Right ventricle myocardium inferior (tissue), 1 donor: ENCODE measurements at regions not wholly inside any gene's neighbourhood (a gene's known extent, or its start where the extent isn't known, plus 50 kb on each side); places are given as distances from the start of the nearest gene placed in this dataset.

Experiments used
- ATAC-seq: fragments of 200-7000 bp; cut with Tn5 transposase; one replicate; pipeline ENCODE4 v1.9.1; 2020; ENCODE audit warnings: mild to moderate bottlenecking, moderate library complexity
- DNase-seq: peaks from one replicate; pipeline ENCODE4 v3.0.0; 2021; ENCODE audit errors: missing footprints
- intact Hi-C: fragments of 100-400 bp; cut with DNase I; formaldehyde crosslinking; loops from one replicate; pipeline ENCODE4 v1.11.0; 2022
- donor health status: DM: no; HTN: yes; CAD: no; lungs with severe emphysema.

DNA sequence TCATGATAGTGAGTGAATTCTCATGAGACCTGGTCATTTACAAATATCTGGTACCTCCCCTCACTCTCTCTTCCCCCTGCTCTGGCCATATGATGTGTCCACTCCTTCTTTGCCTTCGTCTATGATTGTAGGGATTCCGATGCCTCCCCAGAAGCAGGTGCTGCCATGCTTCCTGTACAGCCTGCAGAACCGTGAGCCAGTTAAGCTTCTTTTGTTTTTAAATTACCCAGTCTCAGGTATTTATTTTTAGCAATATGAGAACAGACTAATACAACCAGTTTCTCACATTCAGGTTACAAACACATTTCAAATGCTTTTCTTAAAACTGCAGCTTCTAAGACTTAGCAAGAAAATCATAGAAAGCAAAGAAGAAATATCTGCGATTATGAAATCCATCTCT is 321.2 kb upstream of the CDH7 start:
- DNase-seq (no peak), ATAC-seq (no peak)
- intact Hi-C loops, result no loop called here

DNA sequence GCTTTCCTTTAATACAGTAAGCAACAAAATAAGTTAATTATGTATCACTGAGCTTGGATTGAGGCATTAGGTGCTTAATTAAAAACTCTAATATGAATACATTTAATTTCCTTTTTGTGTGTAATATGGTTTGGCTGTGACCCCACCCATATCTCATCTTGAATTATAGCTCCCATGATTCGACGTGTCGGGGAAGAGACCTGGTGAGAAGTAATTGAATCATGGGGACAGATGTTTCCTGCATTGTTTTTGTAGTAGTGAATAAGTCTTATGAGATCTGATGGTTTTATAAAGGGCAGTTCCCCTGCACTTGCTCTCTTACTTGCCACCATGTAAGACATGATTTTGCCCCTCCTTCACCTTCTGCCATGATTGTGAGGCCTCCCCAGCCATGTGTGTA is 325.4 kb upstream of the CDH7 start:
- ATAC-seq (no peak), DNase-seq (no peak)
- intact Hi-C loops, result no loop called here

DNA sequence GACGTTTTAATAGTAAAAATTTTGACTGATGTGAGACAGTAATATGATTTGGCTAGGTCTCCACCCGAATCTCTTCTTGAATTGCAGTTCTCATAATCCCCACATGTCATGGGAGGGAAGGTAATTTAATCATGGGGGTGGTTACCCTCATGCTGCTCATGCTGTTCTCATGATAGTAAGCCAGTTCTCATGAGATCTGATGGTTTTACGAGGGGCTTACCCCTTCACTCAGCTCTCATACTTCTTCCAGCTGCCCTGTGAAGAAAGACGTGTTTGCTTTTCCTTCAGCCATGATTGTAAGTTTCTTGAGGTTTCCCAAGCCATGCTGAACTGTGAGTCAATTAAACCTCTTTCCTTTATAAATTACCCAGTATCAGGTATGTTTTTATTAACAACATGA is 327.0 kb upstream of the CDH7 start:
- intact Hi-C loops, result no loop called here

DNA sequence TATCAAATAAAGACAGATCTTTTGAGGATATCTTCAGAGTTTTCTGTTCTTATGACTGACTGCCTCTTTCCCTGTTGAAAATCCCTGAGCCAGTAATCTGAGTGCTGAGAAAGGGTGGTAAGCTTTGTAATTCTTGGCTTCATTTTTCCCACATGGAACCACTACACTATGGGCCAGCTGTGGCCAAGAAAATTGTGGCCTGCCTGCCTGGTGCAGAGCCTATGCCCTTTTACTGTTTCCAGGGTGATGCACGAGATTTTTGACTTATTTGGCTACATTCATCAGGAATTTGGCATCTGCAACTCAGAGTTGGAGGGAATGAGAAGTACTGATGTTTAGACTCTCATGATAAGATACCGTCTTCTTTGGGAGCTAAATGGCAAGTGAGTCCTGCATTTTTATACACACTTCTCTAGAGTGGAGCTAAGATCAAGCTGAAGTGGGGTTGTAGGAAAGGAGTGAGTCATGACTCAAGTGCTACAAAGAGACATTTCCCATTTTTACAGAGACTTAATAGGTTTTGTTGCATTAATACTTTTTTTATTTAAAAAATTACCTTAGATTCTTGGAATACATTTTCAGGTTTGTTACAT is 328.2 kb upstream of the CDH7 start:
- ATAC-seq (peak; percentile 72), DNase-seq (no peak)
- intact Hi-C loops, result no loop called here

More for the DNA sequence above, 327.0 kb upstream of the CDH7 start:
- no peak for DNase-seq
- no peak for ATAC-seq

DNA sequence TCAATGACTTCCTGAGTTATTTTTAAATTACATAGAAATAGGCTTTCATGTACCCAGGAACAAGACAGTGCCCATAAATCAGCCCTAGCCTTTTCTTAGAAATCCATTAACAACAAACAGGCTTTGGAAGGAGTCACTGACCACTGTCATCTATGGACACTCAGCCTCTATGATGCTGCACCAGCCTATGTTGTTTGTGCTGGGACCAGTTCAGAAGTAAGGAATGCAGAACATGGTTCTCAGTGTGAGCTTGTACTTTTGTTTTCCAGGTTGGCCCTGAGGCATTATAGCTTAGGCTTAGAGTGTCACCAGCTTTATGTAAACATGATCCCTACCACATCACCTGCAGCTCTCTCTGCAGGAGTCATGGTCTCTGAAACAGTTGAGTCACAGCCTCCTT is 335.7 kb upstream of the CDH7 start:
- DNase-seq, result no peak
- intact Hi-C loops, result no loop called here
- ATAC-seq, result no peak

DNA sequence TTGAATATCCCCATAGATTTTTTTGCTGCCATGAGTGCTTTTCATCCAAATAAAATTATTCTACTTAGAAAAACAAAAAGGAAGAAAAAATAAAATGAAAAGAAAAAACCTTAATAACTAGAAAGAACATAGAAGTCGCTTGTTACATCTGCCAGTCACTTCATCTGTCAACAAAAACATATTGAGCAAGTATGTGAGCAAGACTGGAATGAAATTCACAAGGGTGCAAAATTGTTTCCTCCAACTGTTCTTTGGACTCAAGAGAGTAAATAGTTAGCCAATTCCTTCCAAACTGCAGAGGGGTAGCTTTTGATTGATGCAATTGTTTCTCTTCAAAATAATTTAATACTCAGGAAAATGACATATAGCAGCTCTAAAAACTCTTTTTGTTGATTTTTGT is 336.3 kb upstream of the CDH7 start:
- intact Hi-C loops, result no loop called here
- ATAC-seq, result no peak
- DNase-seq, result no peak

DNA sequence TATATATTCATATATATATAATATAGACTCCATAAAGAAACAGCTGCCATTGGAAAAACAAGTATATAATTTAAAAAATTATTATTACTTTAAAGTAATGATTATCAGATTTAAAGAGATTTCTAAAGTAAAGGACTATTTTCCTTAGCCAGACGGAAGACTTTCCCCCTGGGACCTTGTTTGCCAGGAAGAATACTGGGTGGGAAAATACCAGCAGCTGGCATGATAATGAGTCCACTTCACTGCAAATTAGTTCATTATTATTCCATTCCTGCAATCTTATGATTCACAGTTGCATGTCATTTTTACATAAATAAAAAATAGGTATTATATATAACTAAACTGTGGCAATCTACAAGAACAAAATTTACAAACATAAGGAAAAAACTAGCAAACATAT is 339.8 kb upstream of the CDH7 start:
- intact Hi-C loops, result no loop called here
- ATAC-seq (no peak), DNase-seq (no peak)

DNA sequence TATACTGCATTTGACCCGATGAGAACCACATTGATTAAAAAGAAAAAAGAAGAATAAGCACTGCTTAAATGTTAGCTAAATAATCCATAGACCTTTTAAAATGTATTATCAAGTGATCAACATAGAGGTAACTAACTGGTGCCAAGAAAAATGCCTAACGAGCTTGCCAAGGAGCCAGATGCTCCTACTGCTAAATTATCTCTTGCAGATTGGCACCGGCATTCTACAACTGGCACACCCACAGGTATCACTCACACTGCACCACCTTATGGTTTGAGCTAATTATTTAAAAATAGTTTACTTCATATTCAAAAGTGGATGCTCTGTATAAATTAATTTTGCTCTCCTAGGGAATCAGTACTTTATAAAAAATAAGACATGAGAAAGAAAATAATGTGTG is 341.6 kb upstream of the CDH7 start:
- ATAC-seq (no peak), DNase-seq (no peak)
- intact Hi-C loops, result no loop called here

DNA sequence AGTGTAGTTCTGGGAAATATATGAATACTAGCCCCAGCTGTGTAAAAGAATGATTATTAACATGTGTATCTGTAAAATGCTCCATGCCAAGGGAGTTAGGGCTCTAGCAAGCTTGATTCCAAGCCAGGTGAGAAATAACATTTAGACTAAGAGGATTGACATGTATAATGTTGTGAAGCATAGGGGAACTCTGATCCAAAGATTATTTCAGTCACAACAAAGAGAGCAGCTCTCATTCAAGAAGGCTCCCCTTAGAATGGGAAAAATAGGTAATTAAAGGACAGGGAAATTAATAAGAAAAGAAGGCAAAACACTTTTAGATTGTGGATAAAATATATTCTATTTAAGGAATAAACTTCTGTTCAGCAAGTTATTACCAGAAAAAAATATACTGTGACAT is 347.3 kb upstream of the CDH7 start:
- intact Hi-C loops, result no loop called here
- ATAC-seq (no peak), DNase-seq (no peak)

DNA sequence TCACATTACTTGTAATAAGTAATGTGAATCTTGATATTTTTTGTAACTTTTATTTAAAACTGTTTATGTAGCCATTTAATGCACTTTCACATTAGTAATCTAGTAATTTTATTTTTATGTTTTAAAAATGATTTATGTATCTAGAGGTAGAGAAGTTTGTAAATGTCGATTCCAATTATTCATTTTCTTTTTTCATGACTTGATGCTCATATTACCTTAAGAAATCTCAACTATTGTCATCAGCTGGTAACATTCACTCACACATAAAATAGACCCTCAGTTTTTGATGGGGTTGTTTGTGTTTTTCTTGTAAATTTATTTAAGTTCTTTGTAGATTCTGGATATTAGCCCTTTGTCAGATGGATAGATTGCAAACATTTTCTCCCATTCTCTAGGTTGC is 351.7 kb upstream of the CDH7 start:
- intact Hi-C loops, result no loop called here
- ATAC-seq, result no peak
- no peak for DNase-seq

DNA sequence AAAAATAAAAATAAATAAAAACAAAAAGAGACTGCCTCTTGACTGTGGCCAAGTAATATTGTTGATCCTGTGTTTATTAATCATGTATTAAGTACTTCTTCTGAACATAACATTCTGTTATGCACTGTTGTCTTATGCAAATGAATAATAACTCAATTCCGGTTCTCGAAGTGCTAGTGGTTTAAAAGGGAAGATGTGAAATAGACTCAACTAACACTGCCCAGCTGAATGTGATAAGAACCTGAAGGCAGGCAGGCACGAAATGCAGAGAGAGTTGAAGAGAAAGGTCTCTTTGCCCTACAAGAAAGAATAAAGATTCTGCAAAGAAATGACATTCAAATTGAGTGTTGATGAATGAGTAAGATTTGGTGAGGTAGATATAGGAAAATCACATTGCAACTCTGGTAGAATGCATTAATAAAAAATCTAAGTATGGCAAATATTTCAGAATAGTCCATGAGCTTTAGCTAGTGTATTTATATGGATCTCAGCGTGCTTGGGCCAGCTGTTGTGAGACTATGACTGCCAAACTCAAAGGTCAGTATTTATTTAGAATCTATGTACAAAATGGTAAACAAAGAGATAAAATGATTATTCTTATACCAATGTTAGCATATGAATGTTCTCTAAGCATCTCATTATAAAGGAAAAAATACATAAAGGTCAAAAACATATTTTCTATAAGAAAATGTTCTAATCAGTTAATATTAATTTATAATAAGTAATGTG is 352.3 kb upstream of the CDH7 start:
- intact Hi-C loops, result no loop called here
- DNase-seq (no peak), ATAC-seq (no peak)

DNA sequence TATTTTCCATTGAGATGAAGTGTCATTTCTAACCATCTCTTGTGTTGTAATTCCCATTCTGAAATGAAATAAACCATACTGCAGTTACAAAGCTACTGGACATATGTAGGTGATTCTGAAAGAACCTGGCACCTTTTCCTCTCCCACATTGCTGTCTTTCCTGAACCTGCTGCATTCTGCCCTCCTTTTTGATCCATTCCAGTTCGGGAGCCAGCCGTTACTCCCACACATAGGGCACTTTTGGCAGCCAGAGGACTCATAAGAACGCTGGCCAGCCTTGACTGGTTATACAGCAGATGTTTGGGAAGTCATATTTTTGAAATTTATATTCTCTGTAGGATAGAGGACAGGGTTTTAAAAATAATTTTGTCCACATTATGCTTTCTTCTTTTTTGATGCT is 369.8 kb upstream of the CDH7 start:
- ATAC-seq (no peak), DNase-seq (no peak)
- intact Hi-C loops, result no loop called here

DNA sequence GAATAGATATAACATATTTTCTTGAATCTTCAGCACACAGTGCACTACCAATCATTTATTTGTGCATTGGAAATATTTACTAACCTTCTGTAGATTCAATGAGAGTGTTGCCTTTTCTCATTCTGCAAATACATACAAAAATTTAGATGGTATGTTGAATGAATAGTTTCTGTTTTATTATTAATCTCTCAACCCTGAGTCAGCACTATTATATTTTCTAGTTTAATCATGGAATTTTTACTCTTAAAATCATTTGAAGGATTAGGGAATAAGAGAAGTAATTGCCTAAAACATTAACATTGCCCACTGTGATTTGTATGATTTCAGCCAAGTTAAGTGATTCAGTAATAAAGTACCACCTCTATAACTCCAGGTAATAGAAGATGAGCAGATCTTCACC is 370.2 kb upstream of the CDH7 start:
- intact Hi-C loops, result no loop called here
- no peak for DNase-seq
- ATAC-seq, result no peak

DNA sequence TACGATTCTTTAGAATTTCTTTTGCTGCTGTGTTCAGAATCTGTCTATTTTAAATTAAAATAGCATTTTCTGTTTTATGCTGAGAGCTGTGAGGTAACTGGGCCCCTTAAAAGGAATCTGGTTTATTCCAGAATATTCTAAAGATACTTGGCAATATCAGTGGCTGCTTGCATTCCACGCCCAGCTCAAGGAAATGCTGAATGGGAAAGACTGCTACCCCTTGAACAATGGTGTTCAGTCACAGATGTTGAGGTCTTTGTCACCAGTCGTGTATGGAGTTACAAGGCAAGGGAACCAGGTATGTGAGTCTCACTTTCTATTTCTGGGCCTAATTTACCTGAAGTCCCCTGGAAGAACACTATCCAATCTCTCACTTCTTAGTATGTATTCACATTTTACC is 377.9 kb upstream of the CDH7 start:
- DNase-seq (no peak), ATAC-seq (no peak)
- intact Hi-C loops, result no loop called here

DNA sequence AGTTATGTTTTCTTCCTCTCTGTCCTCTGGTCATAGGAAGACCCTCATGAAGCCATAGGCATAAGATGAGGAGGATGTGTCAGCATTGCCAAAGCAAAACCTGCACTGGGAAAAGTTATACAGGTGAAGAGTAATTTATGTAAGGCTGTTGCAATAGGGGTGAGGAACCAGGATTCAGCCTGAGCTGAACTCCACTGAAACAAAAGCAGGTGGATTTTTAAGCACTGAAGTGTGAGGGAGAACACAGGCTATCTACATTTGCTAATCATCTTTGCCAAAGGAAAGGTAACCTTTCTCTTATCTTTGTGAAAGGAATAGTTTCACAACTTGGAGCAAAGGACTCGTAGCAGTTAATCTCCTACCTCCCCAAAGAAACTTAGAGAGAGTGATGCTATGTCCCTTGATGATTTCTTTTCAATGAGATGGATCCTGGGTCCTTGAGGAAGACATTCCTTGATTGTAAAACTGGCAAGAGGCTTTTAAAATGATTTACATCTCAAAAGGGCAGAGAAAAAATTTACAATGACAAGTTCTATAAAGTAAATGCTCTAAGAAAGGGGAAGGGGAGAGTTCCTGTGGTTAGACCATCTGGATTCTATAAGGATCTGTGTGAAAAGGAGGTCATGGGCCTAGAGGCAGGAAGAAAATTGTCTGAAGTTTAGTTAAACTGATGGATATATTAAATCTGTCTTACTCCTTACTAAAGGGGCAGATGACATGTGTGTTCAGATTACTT is 385.4 kb upstream of the CDH7 start:
- intact Hi-C loops, result no loop called here
- ATAC-seq (no peak), DNase-seq (no peak)

DNA sequence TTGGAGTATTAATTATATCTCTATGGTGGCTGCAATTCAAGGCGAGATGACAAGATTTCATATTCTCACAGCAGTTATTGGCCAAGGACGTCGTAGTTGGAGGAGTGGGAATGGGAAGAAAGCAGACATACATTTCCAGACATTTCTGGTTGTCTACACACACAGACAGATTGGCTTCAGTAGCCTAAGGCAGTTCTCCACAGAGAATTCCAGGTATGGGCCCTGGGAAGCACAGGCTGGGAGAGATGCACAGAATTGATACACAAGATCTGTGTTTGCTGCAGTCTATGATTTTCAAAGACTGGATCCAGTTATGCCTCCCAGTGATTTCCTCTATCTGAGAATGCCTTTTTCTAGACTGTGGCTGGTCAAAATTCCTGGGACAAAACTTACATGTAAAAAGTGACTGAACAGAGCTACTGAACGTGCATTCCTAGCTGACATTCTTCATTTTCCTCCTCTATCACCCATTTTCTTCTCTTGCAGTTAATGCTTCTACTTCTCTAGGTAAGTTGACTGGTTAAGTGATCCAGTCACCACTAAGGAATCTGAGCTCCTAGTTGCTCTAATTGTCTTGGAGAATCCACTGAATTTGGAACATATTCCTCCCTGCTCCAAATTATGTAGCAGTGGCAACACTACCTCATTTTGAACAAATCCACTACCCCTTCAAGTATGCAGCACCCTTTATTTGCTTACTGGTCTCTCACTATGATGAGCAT is 386.7 kb upstream of the CDH7 start:
- ATAC-seq (no peak), DNase-seq (no peak)

DNA sequence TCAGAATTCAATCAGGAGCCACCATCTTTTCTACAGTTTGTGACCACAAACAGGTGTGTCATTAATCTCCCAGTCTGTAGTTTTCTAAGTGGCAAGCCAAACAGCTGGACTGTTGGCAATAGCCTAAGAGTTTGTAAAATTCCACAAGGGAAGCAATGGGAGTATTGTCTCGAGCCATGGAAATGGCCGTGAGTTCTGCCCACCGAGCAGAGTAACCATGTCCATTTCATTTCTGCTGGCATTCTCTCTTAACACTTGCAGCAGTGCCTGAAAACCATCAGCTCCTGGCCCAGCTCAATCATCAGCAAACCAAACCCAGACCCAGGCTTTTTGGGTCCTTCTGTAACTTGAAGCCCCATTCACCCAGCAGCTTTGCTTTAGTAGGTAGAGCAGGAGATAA is 387.8 kb upstream of the CDH7 start:
- ATAC-seq (no peak), DNase-seq (no peak)
- intact Hi-C loops, result no loop called here

More for the DNA sequence above, 386.7 kb upstream of the CDH7 start:
- intact Hi-C loops, result no loop called here

DNA sequence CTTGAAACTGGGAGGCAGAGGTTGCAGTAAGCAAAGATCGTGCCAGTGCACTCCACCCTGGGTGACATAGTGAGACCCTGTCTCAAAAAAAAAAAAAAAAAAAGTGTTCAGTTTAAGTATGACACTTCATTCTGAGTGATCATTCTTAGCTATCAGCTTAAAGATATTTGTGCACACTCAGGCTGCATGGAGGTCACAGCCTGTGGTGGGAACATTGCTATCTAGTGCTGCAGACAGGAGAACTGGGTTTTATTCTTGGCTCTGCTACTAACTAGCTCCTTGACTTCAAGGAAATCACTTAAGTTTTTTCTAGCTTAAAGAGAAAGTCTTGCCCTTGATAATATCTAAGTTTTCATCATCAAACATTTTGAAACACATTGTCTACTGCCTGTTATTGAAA is 391.3 kb upstream of the CDH7 start:
- ATAC-seq (no peak), DNase-seq (no peak)
- intact Hi-C loops, result no loop called here

DNA sequence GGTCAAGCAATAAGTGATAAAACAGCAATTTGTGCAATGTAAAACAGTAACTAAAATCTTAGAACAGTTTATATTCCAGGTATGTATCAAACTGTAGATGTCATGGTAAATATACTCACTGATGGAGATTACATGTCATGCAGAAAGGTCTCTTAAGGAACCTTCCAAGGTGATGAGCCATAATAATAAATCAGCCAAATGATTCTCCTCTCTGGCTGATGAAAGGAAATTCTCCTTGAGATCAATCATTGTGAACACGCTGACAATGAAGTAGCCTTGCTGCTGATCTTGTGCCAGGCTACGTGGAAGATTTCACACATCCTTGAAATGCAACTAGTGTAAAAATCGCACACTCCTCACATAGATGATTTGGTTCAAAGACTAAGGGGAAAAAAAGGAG is 392.5 kb upstream of the CDH7 start:
- no peak for ATAC-seq
- DNase-seq, result no peak
- intact Hi-C loops, result no loop called here

DNA sequence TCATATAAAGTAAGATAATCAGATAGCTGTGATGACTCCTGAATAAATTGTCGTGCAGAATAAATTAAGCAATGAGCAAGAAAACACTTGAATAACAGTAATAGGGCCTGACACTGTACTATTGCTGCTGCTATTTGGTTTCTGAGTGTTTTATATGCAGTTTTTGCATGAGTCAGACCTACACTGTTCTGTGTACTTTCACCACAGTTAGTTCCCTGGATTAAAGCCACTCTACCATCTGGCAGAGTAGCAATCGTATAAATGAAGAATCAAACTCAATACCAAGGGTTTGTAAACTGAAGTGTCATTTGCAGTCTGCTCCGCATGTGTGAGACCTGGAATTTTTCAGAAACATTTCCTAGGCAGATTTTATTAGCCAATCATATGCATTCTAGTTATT is 398.6 kb upstream of the CDH7 start:
- no peak for ATAC-seq
- intact Hi-C loops, result no loop called here

More for the DNA sequence above, 398.6 kb upstream of the CDH7 start:
- DNase-seq, result no peak
